Spleen (tissue), 11 donors: ENCODE measurements at regions not wholly inside any gene's neighbourhood (a gene's known extent, or its start where the extent isn't known, plus 50 kb on each side); places are given as distances from the start of the nearest gene placed in this dataset.

Experiments used
- DNase-seq: peaks from one replicate; pipeline ENCODE4 v3.0.0-alpha.2; 2020
- H3K27ac ChIP-seq, 8 donors: fragments of 200-600 bp; sonication (generic) in 7 of 8; 1 replicate in 4 of 8; 2 replicates in 4 of 8; pipeline versions ENCODE4 v1.5.0 to v1.8.0; 2016 to 2021; ENCODE audit warnings: inconsistent platforms in 4 of 8, mild to moderate bottlenecking in 4 of 8, moderate library complexity in 1 of 8
- H3K27me3 ChIP-seq, 7 donors: fragments of 200-600 bp; sonication (generic) in 6 of 7; replicated peaks in 1 of 7; 1 replicate in 4 of 7; 2 replicates in 3 of 7; pipeline versions ENCODE4 v1.5.0 to v1.8.0; 2016 to 2021; ENCODE audit warnings: inconsistent platforms in 3 of 7, mild to moderate bottlenecking in 1 of 7
- H3K36me3 ChIP-seq, 6 donors: fragments of 200-600 bp; sonication (generic) in 5 of 6; 1 replicate in 4 of 6; 2 replicates in 2 of 6; pipeline versions ENCODE4 v1.5.0 to v1.8.0; 2016 to 2021; ENCODE audit warnings: inconsistent platforms in 2 of 6
- H3K4me1 ChIP-seq, 6 donors: fragments of 200-600 bp; sonication (generic) in 5 of 6; 1 replicate in 3 of 6; 2 replicates in 3 of 6; pipeline versions ENCODE4 v1.5.0 to v1.8.0; 2016 to 2021; ENCODE audit warnings: inconsistent platforms in 3 of 6
- H3K4me3 ChIP-seq, 8 donors: fragments of 200-600 bp; sonication (generic) in 7 of 8; 1 replicate in 4 of 8; 2 replicates in 4 of 8; pipeline versions ENCODE4 v1.5.0 to v1.8.0; 2016 to 2021; ENCODE audit warnings: inconsistent platforms in 4 of 8, mild to moderate bottlenecking in 4 of 8, moderate library complexity in 2 of 8
- H3K9me3 ChIP-seq, 8 donors: fragments of 200-600 bp; sonication (generic) in 7 of 8; 1 replicate in 4 of 8; 2 replicates in 4 of 8; pipeline versions ENCODE4 v1.5.0 to v1.8.0; 2016 to 2021; ENCODE audit warnings: inconsistent platforms in 4 of 8
- CTCF ChIP-seq, 11 experiments: fragments of 200-600 bp in 7 of 11; fragments of 450-650 bp in 4 of 11; sonication (generic) in 4 of 11; IDR thresholded peaks in 8 of 11; conservative IDR thresholded peaks in 3 of 11; 1 replicate in 7 of 11; 2 replicates in 4 of 11; pipeline versions ENCODE4 v1.4.0 to v1.8.0; 2016 to 2021; ENCODE audit warnings: antibody characterized with exemption in 11 of 11, inconsistent platforms in 4 of 11, mild to moderate bottlenecking in 1 of 11
- POLR2A ChIP-seq, 3 donors: fragments of 450-650 bp; IDR thresholded peaks; one replicate each; pipeline ENCODE4 v1.5.1; 2017; ENCODE audit warnings: antibody characterized with exemption in 3 of 3, mild to moderate bottlenecking in 1 of 3
- POLR2AphosphoS5 ChIP-seq, 3 donors: sonication (generic); formaldehyde crosslinking; IDR thresholded peaks; one replicate each; pipeline ENCODE4 v1.5.1; 2017; ENCODE audit warnings: antibody characterized with exemption in 3 of 3
- WGBS, 5 donors: extraction: QIAGEN DNeasy Blood & Tissue Kit in 3 of 5; methylation state at CpG; one replicate each; pipeline versions ENCODE4 v1.1.5 to v1.1.7; 2013 to 2018; 5-methylcytosine and 5-hydroxymethylcytosine counted together
- intact Hi-C: fragments of 100-400 bp; cut with DNase I; formaldehyde crosslinking; loops from one replicate; pipeline ENCODE4 v1.15.0; 2023; ENCODE audit warnings: low total_unique reads
- donor health status: healthy with polysubstance abuse.
- donor health status: DM: no; HTN: no; CAD: no; lungs with moderate emphysema.
- donor health status: DM: no; HTN: no; CAD: no.
- donor health status: Bipolar disorder and iron deficiency.
- donor health status: healthy.
- donor health status: DM: no; HTN: no; CAD: no.
- donor health status: DM: yes; HTN: yes; CAD: no.

DNA sequence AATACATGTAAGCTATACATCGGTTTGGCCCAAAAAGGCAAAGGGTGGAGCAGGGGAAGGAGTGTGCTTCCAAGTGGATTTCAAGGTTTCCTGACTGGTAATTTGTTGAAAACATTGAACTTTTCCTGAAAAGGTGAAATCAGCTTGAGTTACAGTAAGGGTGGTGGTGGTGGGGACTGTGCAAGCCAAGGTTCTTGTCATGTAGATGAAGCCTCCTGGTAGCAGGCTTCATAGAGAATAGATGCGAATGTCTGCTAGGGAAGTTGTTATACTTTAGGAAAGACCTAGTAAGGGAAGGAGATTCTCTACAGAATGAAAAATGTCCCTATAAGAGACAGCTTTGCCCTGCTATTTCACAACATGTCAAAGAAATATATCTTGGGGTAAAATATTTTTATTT, 528.2 kb upstream of the CBLB start:
- Histone ChIP-seq H3K36me3 (no peaks in the 10 kb centered on the region), H3K27me3 (no peaks in the 10 kb centered on the region), H3K4me3 (no peak overlapping the region), H3K9me3 (no peaks in the 10 kb centered on the region), H3K4me1 (no peaks in the 10 kb centered on the region), H3K27ac (no peak overlapping the region)
- WGBS, 5 donors = 79 to 89% (median 85%) methylated on average over 2 of the region's 2 CpGs
- TF ChIP-seq POLR2AphosphoS5 (IDR thresholded peaks at IDR 0.05) (no peak), POLR2A (IDR thresholded peaks at IDR 0.05) (no peak)
- DNase-seq = no peak
- intact Hi-C loops = no loop called here

DNA sequence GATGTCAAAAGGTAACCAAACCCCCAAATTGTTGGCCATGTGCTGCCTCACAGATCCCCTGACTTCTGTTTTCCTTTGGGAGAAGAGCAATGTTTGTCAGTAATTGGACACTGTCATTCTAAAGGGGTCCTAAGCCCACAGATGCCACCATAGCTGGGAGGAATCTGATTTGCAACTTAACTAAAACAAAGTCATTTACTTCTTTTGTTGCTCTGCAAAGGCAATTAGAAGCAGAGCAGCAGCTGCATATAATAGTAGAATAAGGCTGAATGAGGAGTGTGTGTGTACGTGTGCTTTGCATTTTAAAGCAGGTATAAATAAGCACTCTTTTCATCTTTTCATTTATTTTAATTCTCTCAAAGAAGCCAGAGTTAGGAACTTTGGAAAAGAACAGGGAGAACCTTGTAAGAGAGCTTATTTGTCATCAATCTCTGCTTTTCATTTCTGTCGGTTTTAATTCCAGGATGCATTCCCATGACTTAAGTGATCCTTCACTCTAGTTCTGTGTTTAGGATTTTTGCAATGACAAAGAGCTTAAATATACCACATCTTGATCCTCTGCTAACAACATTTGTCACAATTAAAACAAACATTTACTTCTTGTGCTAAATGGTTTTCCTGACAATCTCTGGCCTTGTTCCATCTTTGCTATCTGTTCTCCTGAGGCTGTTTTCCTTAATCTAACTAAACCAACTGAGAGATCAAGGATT, 530.2 kb upstream of the CBLB start:
- Histone ChIP-seq H3K9me3 (no peaks in the 10 kb centered on the region), H3K27ac (no peak overlapping the region), H3K27me3 (no peaks in the 10 kb centered on the region), H3K4me1 (no peaks in the 10 kb centered on the region), H3K4me3 (no peak overlapping the region), H3K36me3 (no peaks in the 10 kb centered on the region)
- TF ChIP-seq POLR2A (IDR thresholded peaks at IDR 0.05) (no peak), CTCF (IDR thresholded peaks at IDR 0.05 in 8 of 11, conservative IDR thresholded peaks at IDR 0.05 in 3 of 11) (no peak), POLR2AphosphoS5 (IDR thresholded peaks at IDR 0.05) (no peak)
- intact Hi-C loops = no loop called here
- no peak for DNase-seq
- WGBS, 5 donors = 72 to 89% (median 84%) methylated on average over 2 of the region's 2 CpGs

GRCh38 chr3:106399761-106400160, 530.9 kb upstream of the CBLB start:
- WGBS, 5 donors = 91 to 97% (median 94%) methylated on average over 4 of the region's 4 CpGs
- Histone ChIP-seq H3K36me3 (no peaks in the 10 kb centered on the region), H3K27ac (no peak overlapping the region), H3K4me3 (no peak overlapping the region), H3K9me3 (no peaks in the 10 kb centered on the region), H3K27me3 (no peaks in the 10 kb centered on the region), H3K4me1 (no peaks in the 10 kb centered on the region)
- TF ChIP-seq POLR2A (IDR thresholded peaks at IDR 0.05) (no peak), POLR2AphosphoS5 (IDR thresholded peaks at IDR 0.05) (no peak), CTCF (IDR thresholded peaks at IDR 0.05 in 8 of 11, conservative IDR thresholded peaks at IDR 0.05 in 3 of 11) (no peak)
- intact Hi-C loops = no loop called here
- no peak for DNase-seq

GRCh38 chr3:106401666-106402490, 533.1 kb upstream of the CBLB start:
- no peak overlapping the region for H3K4me3 ChIP-seq
- intact Hi-C loops = no loop called here
- no peaks in the 10 kb centered on the region for H3K27me3 ChIP-seq
- no peak overlapping the region for H3K27ac ChIP-seq
- H3K9me3 ChIP-seq = no peaks in the 10 kb centered on the region
- H3K36me3 ChIP-seq = no peaks in the 10 kb centered on the region
- H3K4me1 ChIP-seq = no peaks in the 10 kb centered on the region
- no peak for TF ChIP-seq POLR2A (IDR thresholded peaks at IDR 0.05)
- no peak for TF ChIP-seq CTCF (IDR thresholded peaks at IDR 0.05 in 8 of 11, conservative IDR thresholded peaks at IDR 0.05 in 3 of 11)
- no peak for TF ChIP-seq POLR2AphosphoS5 (IDR thresholded peaks at IDR 0.05)
- WGBS, 5 donors = 85 to 98% (median 90%) methylated on average over 3 of the region's 3 CpGs
- DNase-seq = no peak
